ENCODE measurements at regions not wholly inside any gene's neighbourhood (a gene's known extent, or its start where the extent isn't known, plus 50 kb on each side); places are given as distances from the start of the nearest gene placed in this dataset.

- DNase-seq (no peak), ATAC-seq (no peak)
- H3K27ac ChIP-seq, result no peak overlapping the region
- no peak overlapping the region for H3K4me3 ChIP-seq
- H3K27me3 ChIP-seq, result no peaks in the 10 kb centered on the region
- in situ Hi-C loops (cut with MboI; ENCODE audit: low sequenced_read_pairs in 4 of 4) (no loop called here), intact Hi-C loops (cut with DNase I; ENCODE audit: low total_unique reads) (no loop called here)
- no peaks in the 10 kb centered on the region for H3K36me3 ChIP-seq
- TF ChIP-seq POLR2A (IDR thresholded peaks at IDR 0.05) (no peak), CTCF (IDR thresholded peaks at IDR 0.05 in 4 of 5, conservative IDR thresholded peaks at IDR 0.05 in 1 of 5) (no peak)
- no peaks in the 10 kb centered on the region for H3K9me3 ChIP-seq
- no peaks in the 10 kb centered on the region for H3K4me1 ChIP-seq
Observed at GRCh38 chr14:49294621-49295148, 291.5 kb downstream of the RPS29 start.

GRCh38 chr14:49287004-49287403, 299.2 kb downstream of the RPS29 start:
- no peak for TF ChIP-seq POLR2A (IDR thresholded peaks at IDR 0.05)
- TF ChIP-seq CTCF (IDR thresholded peaks at IDR 0.05 in 4 of 5, conservative IDR thresholded peaks at IDR 0.05 in 1 of 5), result no peak
- intact Hi-C loops (cut with DNase I; ENCODE audit: low total_unique reads), result no loop called here
- Histone ChIP-seq H3K4me1 (no peaks in the 10 kb centered on the region), H3K4me3 (no peak overlapping the region), H3K9me3 (no peaks in the 10 kb centered on the region), H3K27me3 (no peaks in the 10 kb centered on the region), H3K27ac (no peak overlapping the region), H3K36me3 (no peaks in the 10 kb centered on the region)
- DNase-seq (no peak), ATAC-seq (no peak)
- in situ Hi-C loops (cut with MboI; ENCODE audit: low sequenced_read_pairs in 4 of 4), result no loop called here

GRCh38 chr14:49286257-49286983, 299.8 kb downstream of the RPS29 start:
- TF ChIP-seq POLR2A (IDR thresholded peaks at IDR 0.05), result no peak
- TF ChIP-seq CTCF (IDR thresholded peaks at IDR 0.05 in 4 of 5, conservative IDR thresholded peaks at IDR 0.05 in 1 of 5), result no peak
- H3K36me3 ChIP-seq, result no peaks in the 10 kb centered on the region
- H3K4me1 ChIP-seq, result no peaks in the 10 kb centered on the region
- no peak overlapping the region for H3K27ac ChIP-seq
- H3K9me3 ChIP-seq, result no peaks in the 10 kb centered on the region
- H3K4me3 ChIP-seq, result no peak overlapping the region
- no peaks in the 10 kb centered on the region for H3K27me3 ChIP-seq
- DNase-seq (no peak), ATAC-seq (no peak)
- in situ Hi-C loops (cut with MboI; ENCODE audit: low sequenced_read_pairs in 4 of 4) (no loop called here), intact Hi-C loops (cut with DNase I; ENCODE audit: low total_unique reads) (no loop called here)

- intact Hi-C loops (cut with DNase I; ENCODE audit: low total_unique reads), result no loop called here
- H3K4me1 ChIP-seq, result no peaks in the 10 kb centered on the region
- in situ Hi-C loops (cut with MboI; ENCODE audit: low sequenced_read_pairs in 4 of 4), result no loop called here
- H3K27me3 ChIP-seq, result no peaks in the 10 kb centered on the region
- H3K27ac ChIP-seq, result no peak overlapping the region
- no peak overlapping the region for H3K4me3 ChIP-seq
- no peak for TF ChIP-seq POLR2A (IDR thresholded peaks at IDR 0.05)
- TF ChIP-seq CTCF (IDR thresholded peaks at IDR 0.05 in 4 of 5, conservative IDR thresholded peaks at IDR 0.05 in 1 of 5), result no peak
- ATAC-seq, result no peak
- H3K36me3 ChIP-seq, result no peaks in the 10 kb centered on the region
- no peaks in the 10 kb centered on the region for H3K9me3 ChIP-seq
- no peak for DNase-seq
Observed at GRCh38 chr14:49280566-49280965, 305.6 kb downstream of the RPS29 start.

All from gastrocnemius medialis (tissue), 4 donors.